HG03442 (cell line): ENCODE measurements at regions not wholly inside any gene's neighbourhood (a gene's known extent, or its start where the extent isn't known, plus 50 kb on each side); places are given as distances from the start of the nearest gene placed in this dataset.

Experiments used
- ATAC-seq: cut with Tn5 transposase; IDR thresholded peaks from one replicate; pipeline ENCODE4 v1.9.1; 2021; ENCODE audit warnings: mild to moderate bottlenecking, moderate library complexity; ENCODE audit not compliant: unreplicated experiment

GRCh38 chr2:83085869-83086268 lies 1373.2 kb downstream of the SUCLG1 start:
- ATAC-seq, result no peak

GRCh38 chr2:83081826-83082690 lies 1377.0 kb downstream of the SUCLG1 start:
- ATAC-seq, result no peak

GRCh38 chr2:83079007-83079406 lies 1380.1 kb downstream of the SUCLG1 start:
- no peak for ATAC-seq

- ATAC-seq, result no peak
Measured at GRCh38 chr2:83072767-83073166, 1386.3 kb downstream of the SUCLG1 start.

- ATAC-seq, result no peak
Measured at GRCh38 chr2:83071914-83072313, 1387.2 kb downstream of the SUCLG1 start.

GRCh38 chr2:83071352-83071751 lies 1387.7 kb downstream of the SUCLG1 start:
- no peak for ATAC-seq

- ATAC-seq, result no peak
Measured at GRCh38 chr2:83069724-83070123, 1389.4 kb downstream of the SUCLG1 start.

GRCh38 chr2:83068714-83069113 lies 1390.4 kb downstream of the SUCLG1 start:
- ATAC-seq, result no peak

- ATAC-seq, result no peak
Measured at GRCh38 chr2:83067947-83068346, 1391.1 kb downstream of the SUCLG1 start.

- no peak for ATAC-seq
Measured at GRCh38 chr2:83063933-83064332, 1395.1 kb downstream of the SUCLG1 start.

GRCh38 chr2:83063511-83063910 lies 1395.6 kb downstream of the SUCLG1 start:
- no peak for ATAC-seq

- no peak for ATAC-seq
Measured at GRCh38 chr2:83058683-83059082, 1400.4 kb downstream of the SUCLG1 start.

- ATAC-seq, result no peak
Measured at GRCh38 chr2:83055376-83056010, 1403.6 kb downstream of the SUCLG1 start.

- ATAC-seq, result no peak
Measured at GRCh38 chr2:83054751-83055150, 1404.3 kb downstream of the SUCLG1 start.

GRCh38 chr2:83051538-83052170 lies 1407.4 kb downstream of the SUCLG1 start:
- ATAC-seq, result no peak

- no peak for ATAC-seq
Measured at GRCh38 chr2:83042053-83042452, 1417.0 kb downstream of the SUCLG1 start.

GRCh38 chr2:83022631-83023210 lies 1436.4 kb downstream of the SUCLG1 start:
- no peak for ATAC-seq

- ATAC-seq, result no peak
Measured at GRCh38 chr2:83017366-83018090, 1441.6 kb downstream of the SUCLG1 start.

GRCh38 chr2:83016343-83017110 lies 1442.6 kb downstream of the SUCLG1 start:
- ATAC-seq, result no peak

GRCh38 chr2:83015900-83016299 lies 1443.2 kb downstream of the SUCLG1 start:
- ATAC-seq, result no peak
